ENCODE measurements at regions not wholly inside any gene's neighbourhood (a gene's known extent, or its start where the extent isn't known, plus 50 kb on each side); places are given as distances from the start of the nearest gene placed in this dataset.

GRCh38 chrX:88586317-88586716 lies 160.7 kb upstream of the CPXCR1 start:
- H3K36me3 ChIP-seq (ENCODE audit: control insufficient read depth in 2 of 4, insufficient read depth in 4 of 4, low read length in 3 of 4), result no peaks in the 10 kb centered on the region

More at GRCh38 chrX:88586317-88586716, 160.7 kb upstream of the CPXCR1 start:
- Histone ChIP-seq H4K8ac (ENCODE audit: extremely low read depth, insufficient read depth, low read length) (no peak overlapping the region), H3K23me2 (ENCODE audit: low read depth, low read length) (no peaks in the 10 kb centered on the region), H2BK20ac (ENCODE audit: low read length) (no peak overlapping the region), H3K9ac (replicated peaks in 1 of 4; ENCODE audit: extremely low read depth in 1 of 4, low read depth in 3 of 4, low read length in 3 of 4) (no peak overlapping the region), H3K4me1 (replicated peaks in 1 of 4; ENCODE audit: control insufficient read depth in 3 of 4, insufficient read depth in 4 of 4, low read length in 3 of 4) (no peaks in the 10 kb centered on the region), H3K18ac (ENCODE audit: extremely low read depth, low read length) (no peak overlapping the region), H3K79me2 (ENCODE audit: control insufficient read depth in 1 of 2, insufficient read depth in 2 of 2, low read length in 2 of 2) (no peaks in the 10 kb centered on the region), H4K91ac (replicated peaks; ENCODE audit: insufficient read length, low read length) (no peak overlapping the region), H3K56ac (replicated peaks; ENCODE audit: insufficient read length, low read depth, low read length) (no peak overlapping the region), H2BK5ac (ENCODE audit: low read depth, low read length) (no peak overlapping the region), H3K23ac (ENCODE audit: insufficient read length) (no peak overlapping the region), H3K9me3 (ENCODE audit: insufficient read depth in 2 of 2, low read depth in 1 of 2, low read length in 1 of 2) (no peaks in the 10 kb centered on the region), H3K79me1 (ENCODE audit: low read depth, low read length) (no peaks in the 10 kb centered on the region), H4K5ac (ENCODE audit: insufficient read length, low read depth, low read length) (no peak overlapping the region), H3K4ac (replicated peaks; ENCODE audit: insufficient read length, low read depth, low read length) (no peak overlapping the region), H2AK5ac (ENCODE audit: low read depth, low read length) (no peak overlapping the region), H3K4me3 (ENCODE audit: extremely low read depth in 1 of 4, insufficient read depth in 2 of 4, low read depth in 3 of 4, low read length in 4 of 4) (no peak overlapping the region), H3K27ac (ENCODE audit: low read depth, low read length) (no peak overlapping the region), H2AFZ (ENCODE audit: low read length) (no peak overlapping the region), H2BK15ac (ENCODE audit: low read length) (no peak overlapping the region), H2BK12ac (ENCODE audit: low read depth, low read length) (no peak overlapping the region), H3K14ac (ENCODE audit: insufficient read length) (no peak overlapping the region), H3K4me2 (ENCODE audit: insufficient read depth in 1 of 2, low read depth in 2 of 2, low read length in 2 of 2) (no peak overlapping the region), H3K27me3 (replicated peaks in 1 of 4; ENCODE audit: control insufficient read depth in 3 of 4, extremely low read depth in 1 of 4, insufficient read depth in 3 of 4, low read length in 3 of 4) (no peaks in the 10 kb centered on the region), H4K20me1 (replicated peaks in 1 of 2; ENCODE audit: control insufficient read depth in 1 of 2, insufficient read depth in 2 of 2, low read length in 2 of 2) (no peaks in the 10 kb centered on the region), H2BK120ac (replicated peaks; ENCODE audit: low read depth, low read length) (no peak overlapping the region)
- FAIRE-seq (no peak), DNase-seq (ENCODE audit: low read depth in 1 of 2, low spot score in 2 of 2) (no peak)
- POLR2A ChIA-PET (ENCODE audit: partially characterized antibody), result no interaction called here
- TF ChIP-seq USF2 (IDR thresholded peaks at IDR 0.05; ENCODE audit: low read length) (no peak), BACH1 (IDR thresholded peaks at IDR 0.05; ENCODE audit: low read length) (no peak), GTF2F1 (IDR thresholded peaks at IDR 0.05; ENCODE audit: borderline replicate concordance, low read depth, low read length) (no peak), KDM4A (IDR thresholded peaks at IDR 0.05; ENCODE audit: low read depth, low read length, severe bottlenecking) (no peak), NRF1 (IDR thresholded peaks at IDR 0.05; ENCODE audit: low read depth, low read length) (no peak), PHF8 (conservative IDR thresholded peaks at IDR 0.05; ENCODE audit: low read depth, low read length) (no peak)
- CTCF ChIA-PET (ENCODE audit: partially characterized antibody), result no interaction called here
